HepG2 (cell line): ENCODE measurements at regions not wholly inside any gene's neighbourhood (a gene's known extent, or its start where the extent isn't known, plus 50 kb on each side); places are given as distances from the start of the nearest gene placed in this dataset.

Source experiments
- CEBPB ChIP-seq: IDR thresholded peaks from 2 replicates; pipeline ENCODE4 v1.6.1; 2011; ENCODE audit warnings: low read depth, low read length, improper control_type of control experiment, borderline replicate concordance
- FOXJ3 ChIP-seq: sonication (generic); formaldehyde crosslinking; IDR thresholded peaks from 2 replicates; pipeline ENCODE4 v1.4.0; 2020; ENCODE audit warnings: missing genetic modification reagents, mild to moderate bottlenecking, borderline replicate concordance
- TAF1 ChIP-seq: sonication (generic); formaldehyde crosslinking; IDR thresholded peaks from 2 replicates; pipeline ENCODE4 v1.4.0; 2020; ENCODE audit warnings: missing genetic modification reagents
- ZNF253 ChIP-seq: sonication (generic); formaldehyde crosslinking; IDR thresholded peaks from 2 replicates; pipeline ENCODE4 v1.8.0; 2022; ENCODE audit warnings: mild to moderate bottlenecking, missing genetic modification reagents, borderline replicate concordance
- ZNF274 ChIP-seq: sonication (generic); formaldehyde crosslinking; IDR thresholded peaks from 2 replicates; pipeline ENCODE4 v1.5.1; 2020; ENCODE audit warnings: mild to moderate bottlenecking, missing genetic modification reagents
- ZSCAN20 ChIP-seq: sonication (generic); formaldehyde crosslinking; IDR thresholded peaks from 2 replicates; pipeline ENCODE4 v1.4.0; 2020; ENCODE audit warnings: missing genetic modification reagents, mild to moderate bottlenecking, borderline replicate concordance
- TF ChIP-seq, protein P1 (sequence below): fragments of 450-650 bp; IDR thresholded peaks from 2 replicates; pipeline ENCODE4 v1.6.1; 2017; ENCODE audit warnings: mild to moderate bottlenecking
- TF ChIP-seq, protein P2 (sequence below): IDR thresholded peaks from 2 replicates; pipeline ENCODE4 v1.6.1; 2012; ENCODE audit warnings: inconsistent platforms
- TF ChIP-seq, protein P3 (sequence below): sonication (generic); formaldehyde crosslinking; IDR thresholded peaks from 2 replicates; pipeline ENCODE4 v1.8.1; 2022; ENCODE audit warnings: mild to moderate bottlenecking, missing genetic modification reagents
- TF ChIP-seq, protein P4 (sequence below): sonication (generic); formaldehyde crosslinking; IDR thresholded peaks from 2 replicates; pipeline ENCODE4 v1.4.0; 2020; ENCODE audit warnings: missing genetic modification reagents

DNA sequence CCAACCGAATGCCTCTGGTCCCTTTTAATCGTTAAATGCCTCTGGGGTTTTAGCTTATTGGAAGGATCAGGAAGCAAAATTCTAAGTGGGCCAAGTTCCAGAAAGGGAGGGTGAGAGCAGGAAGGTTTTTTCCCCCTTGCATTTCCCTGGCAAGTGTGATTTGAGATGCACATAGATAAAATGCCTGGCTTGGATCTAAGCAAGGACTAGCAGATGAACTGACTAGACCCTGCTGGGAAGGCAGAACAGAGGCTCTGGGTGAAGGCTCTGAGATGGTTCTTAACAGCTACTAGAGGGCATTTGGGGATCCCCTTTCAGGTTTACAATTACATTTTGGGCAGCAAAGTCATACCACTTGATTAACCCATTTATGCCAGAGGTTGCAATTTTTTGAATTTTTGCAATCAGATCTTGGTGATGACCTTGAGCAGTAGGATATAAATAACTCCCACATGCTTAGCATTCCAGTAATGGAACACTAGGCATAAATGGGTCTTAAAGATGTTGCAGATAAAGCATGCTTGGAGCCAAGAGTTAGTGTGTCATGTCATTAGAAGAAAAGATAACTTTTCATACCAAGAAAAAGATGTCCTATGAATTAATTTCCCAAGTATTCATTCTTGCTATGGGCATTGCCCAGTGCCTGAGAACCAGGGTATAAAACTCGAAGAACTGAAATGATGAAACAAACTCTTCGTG, 205.9 kb downstream of the SEC23IP start:
- TF ChIP-seq, protein P1, sequence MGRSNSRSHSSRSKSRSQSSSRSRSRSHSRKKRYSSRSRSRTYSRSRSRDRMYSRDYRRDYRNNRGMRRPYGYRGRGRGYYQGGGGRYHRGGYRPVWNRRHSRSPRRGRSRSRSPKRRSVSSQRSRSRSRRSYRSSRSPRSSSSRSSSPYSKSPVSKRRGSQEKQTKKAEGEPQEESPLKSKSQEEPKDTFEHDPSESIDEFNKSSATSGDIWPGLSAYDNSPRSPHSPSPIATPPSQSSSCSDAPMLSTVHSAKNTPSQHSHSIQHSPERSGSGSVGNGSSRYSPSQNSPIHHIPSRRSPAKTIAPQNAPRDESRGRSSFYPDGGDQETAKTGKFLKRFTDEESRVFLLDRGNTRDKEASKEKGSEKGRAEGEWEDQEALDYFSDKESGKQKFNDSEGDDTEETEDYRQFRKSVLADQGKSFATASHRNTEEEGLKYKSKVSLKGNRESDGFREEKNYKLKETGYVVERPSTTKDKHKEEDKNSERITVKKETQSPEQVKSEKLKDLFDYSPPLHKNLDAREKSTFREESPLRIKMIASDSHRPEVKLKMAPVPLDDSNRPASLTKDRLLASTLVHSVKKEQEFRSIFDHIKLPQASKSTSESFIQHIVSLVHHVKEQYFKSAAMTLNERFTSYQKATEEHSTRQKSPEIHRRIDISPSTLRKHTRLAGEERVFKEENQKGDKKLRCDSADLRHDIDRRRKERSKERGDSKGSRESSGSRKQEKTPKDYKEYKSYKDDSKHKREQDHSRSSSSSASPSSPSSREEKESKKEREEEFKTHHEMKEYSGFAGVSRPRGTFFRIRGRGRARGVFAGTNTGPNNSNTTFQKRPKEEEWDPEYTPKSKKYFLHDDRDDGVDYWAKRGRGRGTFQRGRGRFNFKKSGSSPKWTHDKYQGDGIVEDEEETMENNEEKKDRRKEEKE, result no peak
- TF ChIP-seq, protein P2, sequence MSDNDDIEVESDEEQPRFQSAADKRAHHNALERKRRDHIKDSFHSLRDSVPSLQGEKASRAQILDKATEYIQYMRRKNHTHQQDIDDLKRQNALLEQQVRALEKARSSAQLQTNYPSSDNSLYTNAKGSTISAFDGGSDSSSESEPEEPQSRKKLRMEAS, result no peak
- TF ChIP-seq ZNF253 (CRISPR knock-in tag) (no peak), ZSCAN20 (CRISPR knock-in tag) (no peak), TAF1 (no peak), ZNF274 (CRISPR knock-in tag) (no peak), FOXJ3 (no peak), CEBPB (no peak)
- TF ChIP-seq, protein P3, sequence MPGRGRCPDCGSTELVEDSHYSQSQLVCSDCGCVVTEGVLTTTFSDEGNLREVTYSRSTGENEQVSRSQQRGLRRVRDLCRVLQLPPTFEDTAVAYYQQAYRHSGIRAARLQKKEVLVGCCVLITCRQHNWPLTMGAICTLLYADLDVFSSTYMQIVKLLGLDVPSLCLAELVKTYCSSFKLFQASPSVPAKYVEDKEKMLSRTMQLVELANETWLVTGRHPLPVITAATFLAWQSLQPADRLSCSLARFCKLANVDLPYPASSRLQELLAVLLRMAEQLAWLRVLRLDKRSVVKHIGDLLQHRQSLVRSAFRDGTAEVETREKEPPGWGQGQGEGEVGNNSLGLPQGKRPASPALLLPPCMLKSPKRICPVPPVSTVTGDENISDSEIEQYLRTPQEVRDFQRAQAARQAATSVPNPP, result no peak
- TF ChIP-seq, protein P4, sequence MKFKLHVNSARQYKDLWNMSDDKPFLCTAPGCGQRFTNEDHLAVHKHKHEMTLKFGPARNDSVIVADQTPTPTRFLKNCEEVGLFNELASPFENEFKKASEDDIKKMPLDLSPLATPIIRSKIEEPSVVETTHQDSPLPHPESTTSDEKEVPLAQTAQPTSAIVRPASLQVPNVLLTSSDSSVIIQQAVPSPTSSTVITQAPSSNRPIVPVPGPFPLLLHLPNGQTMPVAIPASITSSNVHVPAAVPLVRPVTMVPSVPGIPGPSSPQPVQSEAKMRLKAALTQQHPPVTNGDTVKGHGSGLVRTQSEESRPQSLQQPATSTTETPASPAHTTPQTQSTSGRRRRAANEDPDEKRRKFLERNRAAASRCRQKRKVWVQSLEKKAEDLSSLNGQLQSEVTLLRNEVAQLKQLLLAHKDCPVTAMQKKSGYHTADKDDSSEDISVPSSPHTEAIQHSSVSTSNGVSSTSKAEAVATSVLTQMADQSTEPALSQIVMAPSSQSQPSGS (CRISPR knock-in tag), result no peak
